ENCODE measurements at regions not wholly inside any gene's neighbourhood (a gene's known extent, or its start where the extent isn't known, plus 50 kb on each side); places are given as distances from the start of the nearest gene placed in this dataset.
A peak's percentile ranks its signal among the peaks of the same experiment; 100 is the strongest.
"Not testable (repeated sequence)": the region's sequence is repeated elsewhere in the genome, so short reads cannot be mapped to it uniquely, and the experiment has no call there.

GRCh38 chr3:99295836-99296235, 342.6 kb upstream of the COL8A1 start:
- whole genome bisulfite sequencing (ENCODE audit: extremely low coverage, insufficient read length, low lambda C conversion rate) = no CpG with 5 or more reads among the region's 1 CpG
- Mint-ChIP-seq H3K9me3 (no peaks in the 10 kb centered on the region; a peak in 1 of 5 replicates), H3K4me1 (peaks cover 13 to 15% of the 10 kb centered on the region in 2 experiments), H3K27ac (no peak overlapping the region), H3K36me3 (ENCODE audit: insufficient read depth in 1 of 3, low read depth in 3 of 3) (no peaks in the 10 kb centered on the region), H3K27me3 (ENCODE audit: low read depth) (no peaks in the 10 kb centered on the region), H3K4me3 (no peak overlapping the region)
- Histone ChIP-seq H4K20me1 (ENCODE audit: control insufficient read depth, insufficient read depth, insufficient read length) (no peaks in the 10 kb centered on the region), H2BK20ac (ENCODE audit: low read depth, low read length, poor library complexity, severe bottlenecking) (no peak overlapping the region), H3K23me2 (ENCODE audit: insufficient read length, low read depth, low read length, poor library complexity, severe bottlenecking) (no peaks in the 10 kb centered on the region), H3K23ac (ENCODE audit: insufficient read length, low read depth, low read length) (no peak overlapping the region), H3K79me2 (ENCODE audit: insufficient read depth, low read length) (no peaks in the 10 kb centered on the region), H2BK12ac (ENCODE audit: insufficient read length, low read depth, low read length) (no peak overlapping the region), H2BK5ac (ENCODE audit: insufficient read length, low read length) (no peak overlapping the region), H2BK15ac (ENCODE audit: low read depth, low read length) (no peak overlapping the region), H2BK120ac (ENCODE audit: low read depth, low read length, poor library complexity, severe bottlenecking) (no peak overlapping the region), H2AFZ (ENCODE audit: low read length) (no peak overlapping the region), H3K79me1 (ENCODE audit: insufficient read depth, low read depth, low read length, poor library complexity, severe bottlenecking) (no peaks in the 10 kb centered on the region), H2AK5ac (ENCODE audit: insufficient read length, low read length) (no peak overlapping the region), H3K56ac (ENCODE audit: insufficient read length, low read depth, low read length) (no peak overlapping the region), H3T11ph (ENCODE audit: low read length) (no peak overlapping the region), H4K91ac (ENCODE audit: insufficient read length, low read depth, low read length) (no peak overlapping the region), H3K27me3 (ENCODE audit: insufficient read depth, low read length) (no peaks in the 10 kb centered on the region), H4K5ac (ENCODE audit: insufficient read length, low read depth, low read length) (no peak overlapping the region), H4K8ac (replicated peaks; ENCODE audit: insufficient read length, low read depth, low read length) (no peak overlapping the region), H3K14ac (ENCODE audit: insufficient read depth, low read length) (no peak overlapping the region), H3K9ac (ENCODE audit: extremely low read depth, insufficient read length, low read length) (no peak overlapping the region), H3K4ac (ENCODE audit: low read depth, low read length) (no peak overlapping the region), H3K4me1 (ENCODE audit: insufficient read depth, low read length) (no peaks in the 10 kb centered on the region), H3K18ac (ENCODE audit: insufficient read length, low read depth, low read length) (no peak overlapping the region), H3K4me2 (ENCODE audit: insufficient read depth, insufficient read length, low read length) (no peak overlapping the region), H3K27ac (ENCODE audit: insufficient read length, low read depth, low read length) (no peak overlapping the region), H3K9me3 (ENCODE audit: control insufficient read depth, low read depth, low read length) (no peaks in the 10 kb centered on the region)
- TF ChIP-seq CTCF (conservative IDR thresholded peaks at IDR 0.05) = no peak
- no peak for DNase-seq

GRCh38 chr3:99294092-99294491, 344.3 kb upstream of the COL8A1 start:
- H4K20me1 ChIP-seq (ENCODE audit: control insufficient read depth, insufficient read depth, insufficient read length); H3K4me1 ChIP-seq (ENCODE audit: insufficient read depth, low read length); H2BK120ac ChIP-seq (ENCODE audit: low read depth, low read length, poor library complexity, severe bottlenecking); H3K23me2 ChIP-seq (ENCODE audit: insufficient read length, low read depth, low read length, poor library complexity, severe bottlenecking); H3K27ac ChIP-seq (ENCODE audit: insufficient read length, low read depth, low read length); H2AK5ac ChIP-seq (ENCODE audit: insufficient read length, low read length); H2AFZ ChIP-seq (ENCODE audit: low read length); H2BK15ac ChIP-seq (ENCODE audit: low read depth, low read length); H3K27me3 ChIP-seq (ENCODE audit: insufficient read depth, low read length); H2BK12ac ChIP-seq (ENCODE audit: insufficient read length, low read depth, low read length); H3K4ac ChIP-seq (ENCODE audit: low read depth, low read length); H4K8ac ChIP-seq (replicated peaks; ENCODE audit: insufficient read length, low read depth, low read length); H3K9me3 Mint-ChIP-seq; H3K18ac ChIP-seq (ENCODE audit: insufficient read length, low read depth, low read length); H3K9me3 ChIP-seq (ENCODE audit: control insufficient read depth, low read depth, low read length); H3K14ac ChIP-seq (ENCODE audit: insufficient read depth, low read length); H3K79me1 ChIP-seq (ENCODE audit: insufficient read depth, low read depth, low read length, poor library complexity, severe bottlenecking); H3K56ac ChIP-seq (ENCODE audit: insufficient read length, low read depth, low read length); H3K9ac ChIP-seq (ENCODE audit: extremely low read depth, insufficient read length, low read length); H3K36me3 Mint-ChIP-seq (ENCODE audit: insufficient read depth in 1 of 3, low read depth in 3 of 3); H2BK20ac ChIP-seq (ENCODE audit: low read depth, low read length, poor library complexity, severe bottlenecking); H3K27me3 Mint-ChIP-seq (ENCODE audit: low read depth); H2BK5ac ChIP-seq (ENCODE audit: insufficient read length, low read length); H3K27ac Mint-ChIP-seq; H4K5ac ChIP-seq (ENCODE audit: insufficient read length, low read depth, low read length); H4K91ac ChIP-seq (ENCODE audit: insufficient read length, low read depth, low read length); H3K23ac ChIP-seq (ENCODE audit: insufficient read length, low read depth, low read length); H3K79me2 ChIP-seq (ENCODE audit: insufficient read depth, low read length); H3T11ph ChIP-seq (ENCODE audit: low read length): not testable (repeated sequence)
- H3K4me2 ChIP-seq (ENCODE audit: insufficient read depth, insufficient read length, low read length) = peak overlapping the region; percentile 38
- Mint-ChIP-seq H3K4me1 (peaks cover 13 to 15% of the 10 kb centered on the region in 2 experiments), H3K4me3 (peak overlapping the region; percentile 36 to 46; a peak in 4 of 5 replicates)
- peak; percentile 29 for DNase-seq
- no CpG with 5 or more reads among the region's 8 CpGs for WGBS (ENCODE audit: extremely low coverage, insufficient read length, low lambda C conversion rate)
